Uterus (tissue), 3 donors: ENCODE measurements at regions not wholly inside any gene's neighbourhood (a gene's known extent, or its start where the extent isn't known, plus 50 kb on each side); places are given as distances from the start of the nearest gene placed in this dataset.

Experiments
- DNase-seq, 2 donors: peaks; one replicate each; pipeline ENCODE4 v3.0.0-alpha.2; 2019 to 2020
- H3K27ac ChIP-seq, 2 donors: fragments of 200-600 bp; sonication (generic); 1 replicate in 1 of 2; 2 replicates in 1 of 2; pipeline ENCODE4 v1.5.1; 2016 to 2018
- H3K27me3 ChIP-seq, 2 donors: fragments of 200-600 bp; sonication (generic); one replicate each; pipeline ENCODE4 v1.5.1; 2018 to 2019; ENCODE audit warnings: control low read depth in 1 of 2
- H3K36me3 ChIP-seq, 2 donors: fragments of 200-600 bp; sonication (generic); one replicate each; pipeline ENCODE4 v1.5.1; 2019; ENCODE audit warnings: control low read depth in 1 of 2
- H3K4me1 ChIP-seq, 2 donors: fragments of 200-600 bp; sonication (generic); one replicate each; pipeline ENCODE4 v1.5.1; 2018 to 2019; ENCODE audit warnings: control low read depth in 1 of 2
- H3K4me3 ChIP-seq, 2 donors: fragments of 200-600 bp; sonication (generic); 1 replicate in 1 of 2; 2 replicates in 1 of 2; pipeline ENCODE4 v1.5.1; 2018 to 2019; ENCODE audit warnings: mild to moderate bottlenecking in 1 of 2
- H3K9me3 ChIP-seq, 2 donors: fragments of 200-600 bp; sonication (generic); one replicate each; pipeline ENCODE4 v1.5.1; 2019; ENCODE audit warnings: control low read depth in 1 of 2
- CTCF ChIP-seq, 4 experiments: fragments of 200-600 bp in 2 of 4; fragments of 450-650 bp in 2 of 4; sonication (generic) in 2 of 4; IDR thresholded peaks; one replicate each; pipeline ENCODE4 v1.5.1; 2016 to 2019; ENCODE audit warnings: antibody characterized with exemption in 4 of 4, mild to moderate bottlenecking in 2 of 4, moderate library complexity in 1 of 4
- POLR2A ChIP-seq, 2 donors: fragments of 450-650 bp; IDR thresholded peaks; one replicate each; pipeline ENCODE4 v1.6.1; 2016; ENCODE audit warnings: antibody characterized with exemption in 2 of 2, mild to moderate bottlenecking in 1 of 2, moderate library complexity in 1 of 2
- intact Hi-C: fragments of 100-400 bp; cut with DNase I; formaldehyde crosslinking; loops from one replicate; pipeline ENCODE4 v1.15.1; 2023; ENCODE audit warnings: low total_unique reads
- donor health status: DM: yes; HTN: yes; CAD: no.

GRCh38 chr10:116792817-116793216 lies 50.5 kb upstream of the HSPA12A start:
- Histone ChIP-seq H3K36me3 (no peaks in the 10 kb centered on the region), H3K27me3 (peaks cover 0 to 5% of the 10 kb centered on the region in 2 donors), H3K9me3 (no peaks in the 10 kb centered on the region), H3K4me3 (no peak overlapping the region), H3K27ac (no peak overlapping the region), H3K4me1 (no peaks in the 10 kb centered on the region)
- intact Hi-C loops: loop anchor here (10.0 kb wide), 1 partner anchor 382 kb away; no protein-coding TSS in a partner anchor
- TF ChIP-seq CTCF (IDR thresholded peaks at IDR 0.05): no peak
- TF ChIP-seq POLR2A (IDR thresholded peaks at IDR 0.05): no peak
- DNase-seq: no peak

- Histone ChIP-seq H3K4me3 (no peak overlapping the region), H3K27ac (no peak overlapping the region), H3K9me3 (no peaks in the 10 kb centered on the region), H3K27me3 (peaks cover 0 to 5% of the 10 kb centered on the region in 2 donors), H3K36me3 (no peaks in the 10 kb centered on the region), H3K4me1 (no peaks in the 10 kb centered on the region)
- intact Hi-C loops: loop anchor here (10.0 kb wide), 1 partner anchor 378 kb away; no protein-coding TSS in a partner anchor
- TF ChIP-seq POLR2A (IDR thresholded peaks at IDR 0.05) (no peak), CTCF (IDR thresholded peaks at IDR 0.05) (no peak)
- DNase-seq: no peak
Observed at GRCh38 chr10:116796469-116796868, 52.8 kb upstream of the ENO4 start.

- Histone ChIP-seq H3K27me3 (peaks cover 0 to 5% of the 10 kb centered on the region in 2 donors), H3K4me1 (no peaks in the 10 kb centered on the region), H3K9me3 (no peaks in the 10 kb centered on the region), H3K36me3 (no peaks in the 10 kb centered on the region), H3K4me3 (no peak overlapping the region), H3K27ac (no peak overlapping the region)
- DNase-seq: peak; percentile 46 to 67
- intact Hi-C loops: loop anchor here (10.0 kb wide), 1 partner anchor 378 kb away; no protein-coding TSS in a partner anchor
- no peak for TF ChIP-seq POLR2A (IDR thresholded peaks at IDR 0.05)
- peak; percentile 69 to 78 (median 74) for TF ChIP-seq CTCF (IDR thresholded peaks at IDR 0.05)
Observed at GRCh38 chr10:116796910-116797513, 52.3 kb upstream of the ENO4 start.

- no peaks in the 10 kb centered on the region for H3K27me3 ChIP-seq
- no peaks in the 10 kb centered on the region for H3K36me3 ChIP-seq
- no peaks in the 10 kb centered on the region for H3K4me1 ChIP-seq
- intact Hi-C loops: loop anchor here (10.0 kb wide), 1 partner anchor 376 kb away; no protein-coding TSS in a partner anchor
- TF ChIP-seq CTCF (IDR thresholded peaks at IDR 0.05) (no peak), POLR2A (IDR thresholded peaks at IDR 0.05) (no peak)
- DNase-seq: no peak
- H3K27ac ChIP-seq: no peak overlapping the region
- H3K9me3 ChIP-seq: no peaks in the 10 kb centered on the region
- H3K4me3 ChIP-seq: no peak overlapping the region
Observed at GRCh38 chr10:116798859-116799258, 50.4 kb upstream of the ENO4 start.
